CD4-positive, CD25-positive, alpha-beta regulatory T cell (primary cell): ENCODE measurements at regions not wholly inside any gene's neighbourhood (a gene's known extent, or its start where the extent isn't known, plus 50 kb on each side); places are given as distances from the start of the nearest gene placed in this dataset.
"Not testable (repeated sequence)": the region's sequence is repeated elsewhere in the genome, so short reads cannot be mapped to it uniquely, and the experiment has no call there.

Experiments used
- ATAC-seq, 2 donors: fragments of 150-1000 bp; cut with Tn5 transposase; one replicate each; pipeline ENCODE4 v1.10.0; 2021; ENCODE audit warnings: low read depth in 2 of 2, moderate number of reproducible peaks in 2 of 2, moderate library complexity in 1 of 2
- DNase-seq, 3 donors: peaks; one replicate each; pipeline versions ENCODE4 v3.0.0 to v3.0.0-alpha.2; 2012 to 2022; ENCODE audit warnings: mixed read lengths in 1 of 3
- H3K27ac ChIP-seq: one replicate; pipeline ENCODE4 v1.7.0; 2013; ENCODE audit warnings: mild to moderate bottlenecking, low read length; ENCODE audit not compliant: insufficient read depth, poor library complexity, severe bottlenecking
- H3K27me3 ChIP-seq: one replicate; pipeline ENCODE4 v1.7.0; 2013; ENCODE audit warnings: low read length; ENCODE audit not compliant: control insufficient read depth, insufficient read depth
- H3K36me3 ChIP-seq: one replicate; pipeline ENCODE4 v1.7.0; 2013; ENCODE audit warnings: mild to moderate bottlenecking, low read length, moderate library complexity; ENCODE audit not compliant: control insufficient read depth, insufficient read depth
- H3K4me1 ChIP-seq: 2 replicates; pipeline ENCODE4 v1.7.0; 2013; ENCODE audit warnings: mild to moderate bottlenecking, low read length; ENCODE audit not compliant: insufficient read depth, control insufficient read depth, poor library complexity, severe bottlenecking
- H3K4me3 ChIP-seq: one replicate; pipeline ENCODE4 v1.7.0; 2013; ENCODE audit warnings: low read depth, mild to moderate bottlenecking, low read length, moderate library complexity
- H3K9me3 ChIP-seq, 2 experiments: 1 replicate in 1 of 2; 2 replicates in 1 of 2; pipeline ENCODE4 v1.7.0; 2013; ENCODE audit warnings: low read length in 2 of 2, mild to moderate bottlenecking in 1 of 2, moderate library complexity in 1 of 2; ENCODE audit not compliant: control insufficient read depth in 2 of 2
- H3K27ac Mint-ChIP-seq, 3 donors: one replicate each; pipeline ENCODE4 v1.8.0; 2020 to 2022; ENCODE audit warnings: mild to moderate bottlenecking in 3 of 3, mixed read lengths in 3 of 3, moderate library complexity in 2 of 3
- H3K27me3 Mint-ChIP-seq: one replicate; pipeline ENCODE4 v1.8.0; 2022; ENCODE audit warnings: mild to moderate bottlenecking, mixed read lengths
- H3K36me3 Mint-ChIP-seq: one replicate; pipeline ENCODE4 v1.8.0; 2020; ENCODE audit warnings: mixed read lengths
- H3K4me1 Mint-ChIP-seq, 4 donors: one replicate each; pipeline ENCODE4 v1.8.0; 2020 to 2022; ENCODE audit warnings: mixed read lengths in 4 of 4, mild to moderate bottlenecking in 1 of 4
- H3K4me3 Mint-ChIP-seq, 4 donors: one replicate each; pipeline ENCODE4 v1.8.0; 2020 to 2022; ENCODE audit warnings: mild to moderate bottlenecking in 4 of 4, mixed read lengths in 4 of 4, moderate library complexity in 3 of 4
- H3K9me3 Mint-ChIP-seq, 7 donors: one replicate each; pipeline ENCODE4 v1.8.0; 2020 to 2022; ENCODE audit warnings: mixed read lengths in 7 of 7, mild to moderate bottlenecking in 3 of 7, moderate library complexity in 2 of 7

DNA sequence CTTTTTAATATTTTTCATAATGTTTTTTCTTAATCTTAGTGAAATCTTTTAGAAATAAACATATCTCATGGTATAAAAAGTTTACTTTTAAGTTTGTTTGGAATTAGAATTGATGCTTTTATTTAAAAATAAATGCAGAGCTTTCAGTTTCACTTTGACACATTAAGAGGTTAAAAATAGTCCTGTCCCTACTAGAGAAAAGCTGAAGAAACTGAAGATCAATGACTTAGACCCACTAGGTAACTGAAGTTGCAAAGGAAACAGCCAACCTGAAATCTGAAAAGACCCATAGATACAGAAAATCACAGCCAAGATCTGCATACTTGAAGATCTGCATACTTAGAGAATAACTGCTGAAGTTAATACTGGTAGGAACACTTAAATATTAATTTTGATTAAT, 237.6 kb downstream of the RAP2B start:
- Histone ChIP-seq H3K27ac (no peak overlapping the region), H3K4me1 (no peaks in the 10 kb centered on the region), H3K9me3 (peaks cover 0 to under 1% of the 10 kb centered on the region in 2 experiments), H3K36me3 (no peaks in the 10 kb centered on the region), H3K4me3 (no peak overlapping the region), H3K27me3 (no peaks in the 10 kb centered on the region)
- peak overlapping the region in 1 of 3 donors; percentile 53 for H3K27ac Mint-ChIP-seq
- ATAC-seq (no peak), DNase-seq (peak in 1 of 3 donors; percentile 42)
- H3K9me3 Mint-ChIP-seq, result peaks cover 0 to 4% (median 2%) of the 10 kb centered on the region in 7 donors
- H3K4me1 Mint-ChIP-seq, result peaks cover 0 to 17% (median 6%) of the 10 kb centered on the region in 4 donors
- H3K36me3 Mint-ChIP-seq, result no peaks in the 10 kb centered on the region
- no peak overlapping the region for H3K4me3 Mint-ChIP-seq
- no peaks in the 10 kb centered on the region for H3K27me3 Mint-ChIP-seq

DNA sequence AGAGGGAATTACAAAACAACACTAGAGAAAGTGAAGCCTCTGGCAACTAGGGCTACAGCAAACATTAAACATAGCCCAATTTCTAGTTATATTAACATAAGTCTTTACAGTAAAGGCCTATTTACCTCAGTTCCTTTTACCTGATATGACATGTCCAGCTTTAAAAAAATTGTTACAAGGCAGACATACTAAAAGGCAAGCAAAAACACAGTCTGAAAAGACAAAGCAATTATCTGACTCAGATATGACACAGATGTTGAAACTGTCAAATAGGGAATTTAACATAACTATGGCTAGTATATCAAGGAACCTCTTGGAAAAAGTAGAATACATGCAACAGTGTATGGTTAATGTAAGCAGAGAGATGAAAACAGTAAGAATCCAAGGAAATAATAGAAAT, 238.6 kb downstream of the RAP2B start:
- peaks cover 0 to 2% (median 0%) of the 10 kb centered on the region in 7 donors for H3K9me3 Mint-ChIP-seq

DNA sequence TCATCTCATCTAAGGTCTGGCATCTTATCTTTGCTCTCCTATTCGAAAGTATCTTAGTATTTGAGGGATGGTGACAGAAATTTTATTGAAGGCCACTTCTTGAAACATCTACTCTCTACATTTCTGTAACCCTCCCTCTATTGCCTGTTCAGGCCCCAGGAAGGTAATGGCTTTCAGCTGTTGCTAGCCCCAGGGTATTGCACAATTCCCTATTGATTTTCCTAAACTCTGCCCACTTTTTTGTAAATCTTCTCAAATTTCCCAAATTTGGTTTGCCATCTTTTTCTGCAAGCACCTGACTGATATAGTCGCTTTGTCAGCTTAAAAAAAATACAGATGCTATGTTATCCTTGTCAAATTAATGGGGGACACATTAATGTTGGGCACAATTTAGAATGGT, 242.1 kb downstream of the RAP2B start:
- H3K9me3 ChIP-seq, result no peaks in the 10 kb centered on the region
- ATAC-seq (no peak), DNase-seq (no peak)
- Mint-ChIP-seq H3K36me3 (no peaks in the 10 kb centered on the region), H3K4me1 (peaks cover 0 to 11% (median 5%) of the 10 kb centered on the region in 4 donors), H3K27me3 (peaks cover 5% of the 10 kb centered on the region), H3K27ac (no peak overlapping the region), H3K9me3 (no peaks in the 10 kb centered on the region), H3K4me3 (no peak overlapping the region)
- H3K4me1 ChIP-seq, result no peaks in the 10 kb centered on the region
- H3K36me3 ChIP-seq, result no peaks in the 10 kb centered on the region
- H3K27ac ChIP-seq, result no peak overlapping the region
- no peaks in the 10 kb centered on the region for H3K27me3 ChIP-seq
- no peak overlapping the region for H3K4me3 ChIP-seq

More for the DNA sequence above, 238.6 kb downstream of the RAP2B start:
- Mint-ChIP-seq H3K27ac (no peak overlapping the region), H3K4me1 (peaks cover 0 to 17% (median 6%) of the 10 kb centered on the region in 4 donors), H3K27me3 (peaks cover under 1% of the 10 kb centered on the region), H3K36me3 (no peaks in the 10 kb centered on the region), H3K4me3 (no peak overlapping the region)
- Histone ChIP-seq H3K27ac (no peak overlapping the region), H3K27me3 (no peaks in the 10 kb centered on the region), H3K9me3 (no peaks in the 10 kb centered on the region), H3K4me3 (no peak overlapping the region), H3K36me3 (no peaks in the 10 kb centered on the region), H3K4me1 (no peaks in the 10 kb centered on the region)
- DNase-seq (no peak), ATAC-seq (no peak)

DNA sequence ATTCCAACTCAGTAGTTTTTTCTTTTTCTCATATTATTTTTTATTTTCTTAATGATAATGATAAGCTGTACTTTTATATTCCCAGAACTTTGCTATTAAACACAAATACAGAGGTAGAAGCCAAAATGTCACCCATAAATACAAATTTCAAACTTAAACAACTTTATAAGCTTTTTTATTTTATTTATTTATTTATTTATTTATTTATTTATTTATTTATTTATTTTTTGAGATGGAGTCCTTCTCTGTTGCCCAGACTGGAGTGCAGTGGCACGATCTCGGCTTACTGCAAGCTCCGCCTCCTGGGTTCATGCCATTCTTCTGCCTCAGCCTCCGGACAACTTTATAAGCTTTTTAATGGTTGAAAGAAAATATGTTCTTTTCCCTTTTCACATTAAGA, 243.3 kb downstream of the RAP2B start:
- H3K4me3 ChIP-seq, H3K27ac ChIP-seq, H3K4me1 ChIP-seq, H3K27me3 Mint-ChIP-seq, H3K27ac Mint-ChIP-seq, DNase-seq, H3K4me1 Mint-ChIP-seq, H3K9me3 ChIP-seq, H3K27me3 ChIP-seq, H3K36me3 Mint-ChIP-seq, H3K36me3 ChIP-seq, ATAC-seq, H3K4me3 Mint-ChIP-seq, H3K9me3 Mint-ChIP-seq: not testable (repeated sequence)

DNA sequence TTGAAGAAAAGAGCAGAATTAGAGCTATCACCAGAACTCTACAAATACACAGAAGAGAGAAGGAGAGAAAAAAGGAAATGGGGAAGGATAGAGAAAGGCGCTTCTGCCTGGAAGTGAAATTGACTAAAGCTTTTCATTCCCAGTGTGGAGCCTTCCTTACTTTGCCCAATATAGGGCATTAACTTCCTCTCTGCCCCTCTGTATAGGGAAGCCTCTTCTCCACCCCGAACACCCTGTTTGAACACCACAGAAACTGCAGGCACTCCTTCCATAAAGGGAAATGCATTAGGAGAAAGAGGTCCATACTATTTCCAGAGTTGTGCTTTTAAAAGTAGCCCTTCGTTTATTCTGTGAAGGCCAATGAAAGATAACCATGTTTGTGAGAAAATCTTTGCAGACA, 248.5 kb downstream of the RAP2B start:
- no peaks in the 10 kb centered on the region for H3K9me3 ChIP-seq
- peaks cover 5% of the 10 kb centered on the region for H3K27me3 Mint-ChIP-seq
- H3K27me3 ChIP-seq, result no peaks in the 10 kb centered on the region
- no peaks in the 10 kb centered on the region for H3K4me1 ChIP-seq
- no peak overlapping the region for H3K27ac Mint-ChIP-seq
- H3K4me3 Mint-ChIP-seq, result no peak overlapping the region
- H3K4me3 ChIP-seq, result no peak overlapping the region
- no peak overlapping the region for H3K27ac ChIP-seq
- H3K4me1 Mint-ChIP-seq, result peaks cover 0 to 2% (median 0%) of the 10 kb centered on the region in 4 donors
- H3K9me3 Mint-ChIP-seq, result peaks cover 0 to 2% (median 0%) of the 10 kb centered on the region in 7 donors
- H3K36me3 Mint-ChIP-seq, result no peaks in the 10 kb centered on the region
- no peaks in the 10 kb centered on the region for H3K36me3 ChIP-seq
- ATAC-seq (no peak), DNase-seq (no peak)

DNA sequence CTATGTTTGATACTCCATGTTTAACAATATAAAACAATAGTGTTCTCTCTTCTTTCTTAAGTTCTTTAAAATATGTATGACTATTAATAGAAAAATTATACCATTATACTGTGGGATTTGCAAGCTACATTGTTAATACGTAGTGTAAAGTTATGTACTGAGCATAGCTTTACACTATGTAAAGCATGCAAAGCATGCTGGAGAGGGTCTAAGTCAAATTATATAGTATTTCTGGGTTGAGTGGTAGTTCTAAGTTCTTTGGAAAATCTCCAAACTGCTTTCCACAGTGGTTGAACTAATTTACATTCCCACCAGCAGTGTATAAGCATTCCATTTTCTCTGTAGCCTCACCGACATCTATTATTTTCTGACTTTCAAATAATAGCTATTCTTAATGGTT, 253.0 kb downstream of the RAP2B start:
- Histone ChIP-seq H3K4me1 (no peaks in the 10 kb centered on the region), H3K4me3 (no peak overlapping the region), H3K27ac (no peak overlapping the region), H3K27me3 (no peaks in the 10 kb centered on the region), H3K9me3 (peaks cover 5 to 14% of the 10 kb centered on the region in 2 experiments), H3K36me3 (no peaks in the 10 kb centered on the region)
- Mint-ChIP-seq H3K9me3 (peaks cover 0 to 18% (median 6%) of the 10 kb centered on the region in 7 donors), H3K27ac (no peak overlapping the region), H3K36me3 (no peaks in the 10 kb centered on the region), H3K4me1 (peaks cover 0 to 2% (median 0%) of the 10 kb centered on the region in 4 donors), H3K27me3 (no peaks in the 10 kb centered on the region), H3K4me3 (no peak overlapping the region)
- no peak for DNase-seq
- ATAC-seq, result no peak

DNA sequence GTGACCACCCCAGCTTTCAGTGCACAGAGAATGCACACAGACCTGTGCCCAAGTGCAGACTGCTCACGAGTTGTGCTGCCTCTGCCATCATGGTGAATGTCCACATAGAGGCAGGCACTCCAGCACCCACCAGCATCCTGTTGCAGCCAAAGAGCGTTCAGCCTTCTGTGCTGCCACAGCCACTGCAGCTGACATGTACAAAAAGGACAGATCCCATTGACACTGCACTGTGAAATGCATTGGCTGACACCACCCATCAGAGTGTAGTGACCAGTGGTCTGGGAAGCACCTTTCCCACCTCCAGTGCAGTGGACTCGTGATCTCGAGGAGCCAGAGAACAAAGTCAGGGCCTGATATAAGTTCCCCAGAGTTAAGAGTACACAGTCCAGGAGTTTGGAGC, 260.3 kb downstream of the RAP2B start:
- Histone ChIP-seq H3K4me3 (no peak overlapping the region), H3K27ac (no peak overlapping the region), H3K4me1 (no peaks in the 10 kb centered on the region), H3K36me3 (no peaks in the 10 kb centered on the region), H3K27me3 (no peaks in the 10 kb centered on the region), H3K9me3 (peaks cover 14 to 28% of the 10 kb centered on the region in 2 experiments)
- no peak for DNase-seq
- Mint-ChIP-seq H3K4me1 (no peaks in the 10 kb centered on the region), H3K4me3 (no peak overlapping the region), H3K36me3 (no peaks in the 10 kb centered on the region), H3K27me3 (no peaks in the 10 kb centered on the region), H3K27ac (no peak overlapping the region), H3K9me3 (peaks cover 7 to 51% (median 15%) of the 10 kb centered on the region in 7 donors)
- no peak for ATAC-seq

DNA sequence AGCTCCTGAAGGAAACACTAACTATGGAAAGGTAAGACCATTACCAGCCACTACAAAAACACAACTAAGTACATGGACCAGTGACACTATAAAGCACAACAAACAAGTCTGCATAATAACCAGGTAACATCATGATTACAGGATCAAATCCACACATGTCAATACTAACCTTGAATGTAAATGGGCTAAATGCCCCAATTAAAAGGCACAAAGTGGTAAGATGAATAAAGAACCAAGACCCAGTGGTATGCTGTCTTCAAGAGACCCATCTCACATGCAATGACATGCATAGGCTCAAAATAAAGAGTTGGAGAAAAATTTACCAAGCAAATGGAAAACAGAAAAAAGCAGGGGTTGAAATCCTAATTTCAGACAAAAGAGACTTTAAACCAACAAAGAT, 261.8 kb downstream of the RAP2B start:
- H3K4me1 Mint-ChIP-seq, H3K36me3 Mint-ChIP-seq, DNase-seq, H3K27me3 ChIP-seq, H3K36me3 ChIP-seq, ATAC-seq, H3K27ac ChIP-seq, H3K27ac Mint-ChIP-seq, H3K4me1 ChIP-seq, H3K4me3 Mint-ChIP-seq, H3K4me3 ChIP-seq, H3K27me3 Mint-ChIP-seq: not testable (repeated sequence)
- H3K9me3 ChIP-seq, result peaks cover 9 to 22% of the 10 kb centered on the region in 2 experiments
- peaks cover 3 to 46% (median 15%) of the 10 kb centered on the region in 7 donors for H3K9me3 Mint-ChIP-seq
